NB4 (cell line): ENCODE measurements at regions not wholly inside any gene's neighbourhood (a gene's known extent, or its start where the extent isn't known, plus 50 kb on each side); places are given as distances from the start of the nearest gene placed in this dataset.

Experiments used
- MAX ChIP-seq: IDR thresholded peaks from 2 replicates; pipeline ENCODE4 v1.6.1; 2011; ENCODE audit warnings: low read depth, low read length
- MYC ChIP-seq: IDR thresholded peaks from 2 replicates; pipeline ENCODE4 v1.6.1; 2011; ENCODE audit warnings: low read depth, low read length
- POLR2A ChIP-seq: IDR thresholded peaks from 2 replicates; pipeline ENCODE4 v1.6.1; 2011; ENCODE audit warnings: mild to moderate bottlenecking; ENCODE audit not compliant: insufficient read length; ENCODE audit errors: extremely low read depth
- TF ChIP-seq, protein P1 (sequence below): IDR thresholded peaks from one replicate; pipeline ENCODE4 v1.5.1; 2012; ENCODE audit warnings: low read depth, low read length

DNA sequence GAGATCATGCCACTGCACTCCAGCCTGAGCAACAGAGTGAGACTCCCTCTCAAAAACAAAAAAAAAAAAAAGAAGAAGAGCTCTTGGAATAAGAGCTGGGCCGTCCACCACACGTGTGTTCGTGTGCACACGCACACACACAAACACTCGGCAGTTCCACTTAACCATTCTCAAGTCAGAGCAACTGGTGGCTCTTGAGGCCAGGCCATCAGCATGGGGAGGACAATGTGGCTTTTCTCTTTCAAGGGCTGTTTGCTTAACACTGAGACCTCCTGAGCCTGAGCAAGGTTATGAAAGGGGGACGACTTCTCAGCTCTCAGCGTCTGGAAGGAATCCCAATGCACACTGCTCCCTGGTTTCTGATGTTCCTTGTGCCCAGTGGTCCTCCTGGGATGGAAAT, 444.9 kb downstream of the SOX9 start:
- TF ChIP-seq, protein P1, sequence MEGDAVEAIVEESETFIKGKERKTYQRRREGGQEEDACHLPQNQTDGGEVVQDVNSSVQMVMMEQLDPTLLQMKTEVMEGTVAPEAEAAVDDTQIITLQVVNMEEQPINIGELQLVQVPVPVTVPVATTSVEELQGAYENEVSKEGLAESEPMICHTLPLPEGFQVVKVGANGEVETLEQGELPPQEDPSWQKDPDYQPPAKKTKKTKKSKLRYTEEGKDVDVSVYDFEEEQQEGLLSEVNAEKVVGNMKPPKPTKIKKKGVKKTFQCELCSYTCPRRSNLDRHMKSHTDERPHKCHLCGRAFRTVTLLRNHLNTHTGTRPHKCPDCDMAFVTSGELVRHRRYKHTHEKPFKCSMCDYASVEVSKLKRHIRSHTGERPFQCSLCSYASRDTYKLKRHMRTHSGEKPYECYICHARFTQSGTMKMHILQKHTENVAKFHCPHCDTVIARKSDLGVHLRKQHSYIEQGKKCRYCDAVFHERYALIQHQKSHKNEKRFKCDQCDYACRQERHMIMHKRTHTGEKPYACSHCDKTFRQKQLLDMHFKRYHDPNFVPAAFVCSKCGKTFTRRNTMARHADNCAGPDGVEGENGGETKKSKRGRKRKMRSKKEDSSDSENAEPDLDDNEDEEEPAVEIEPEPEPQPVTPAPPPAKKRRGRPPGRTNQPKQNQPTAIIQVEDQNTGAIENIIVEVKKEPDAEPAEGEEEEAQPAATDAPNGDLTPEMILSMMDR = no peak
- TF ChIP-seq POLR2A = no peak
- TF ChIP-seq MAX = no peak
- no peak for TF ChIP-seq MYC
